ENCODE measurements at regions not wholly inside any gene's neighbourhood (a gene's known extent, or its start where the extent isn't known, plus 50 kb on each side); places are given as distances from the start of the nearest gene placed in this dataset.

DNA sequence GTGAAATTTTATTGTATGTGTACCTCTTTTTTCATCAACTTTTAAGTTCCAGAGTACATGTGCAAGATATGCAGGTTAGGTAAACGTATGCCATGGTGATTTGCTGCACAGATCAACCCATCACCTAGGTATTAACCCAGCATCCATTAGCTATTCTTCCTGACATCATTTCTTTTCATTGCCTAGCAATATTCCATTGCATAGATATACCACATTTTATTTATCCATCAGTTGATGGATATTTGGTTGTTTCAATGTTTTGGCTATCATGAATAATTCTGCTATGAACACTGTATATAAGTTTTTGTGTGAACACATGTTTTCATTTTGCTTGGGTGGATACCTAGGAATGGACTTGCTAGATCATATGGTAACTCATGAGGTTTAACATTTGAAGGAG is 439.9 kb upstream of the SOX5 start:
- Histone ChIP-seq H3K4me1 (no peaks in the 10 kb centered on the region), H3K4me3 (no peak overlapping the region), H3K9me3 (no peaks in the 10 kb centered on the region), H3K27ac (no peak overlapping the region), H3K27me3 (no peaks in the 10 kb centered on the region), H3K36me3 (ENCODE audit: low read depth, missing control alignments) (no peaks in the 10 kb centered on the region)
- DNase-seq: no peak
- 93 to 96% methylated on average over 1 of the region's 1 CpG for WGBS, 2 donors
- intact Hi-C loops (cut with DNase I; ENCODE audit: low total_unique reads): no loop called here
- TF ChIP-seq POLR2A (IDR thresholded peaks at IDR 0.05): no peak
- TF ChIP-seq, protein P1, sequence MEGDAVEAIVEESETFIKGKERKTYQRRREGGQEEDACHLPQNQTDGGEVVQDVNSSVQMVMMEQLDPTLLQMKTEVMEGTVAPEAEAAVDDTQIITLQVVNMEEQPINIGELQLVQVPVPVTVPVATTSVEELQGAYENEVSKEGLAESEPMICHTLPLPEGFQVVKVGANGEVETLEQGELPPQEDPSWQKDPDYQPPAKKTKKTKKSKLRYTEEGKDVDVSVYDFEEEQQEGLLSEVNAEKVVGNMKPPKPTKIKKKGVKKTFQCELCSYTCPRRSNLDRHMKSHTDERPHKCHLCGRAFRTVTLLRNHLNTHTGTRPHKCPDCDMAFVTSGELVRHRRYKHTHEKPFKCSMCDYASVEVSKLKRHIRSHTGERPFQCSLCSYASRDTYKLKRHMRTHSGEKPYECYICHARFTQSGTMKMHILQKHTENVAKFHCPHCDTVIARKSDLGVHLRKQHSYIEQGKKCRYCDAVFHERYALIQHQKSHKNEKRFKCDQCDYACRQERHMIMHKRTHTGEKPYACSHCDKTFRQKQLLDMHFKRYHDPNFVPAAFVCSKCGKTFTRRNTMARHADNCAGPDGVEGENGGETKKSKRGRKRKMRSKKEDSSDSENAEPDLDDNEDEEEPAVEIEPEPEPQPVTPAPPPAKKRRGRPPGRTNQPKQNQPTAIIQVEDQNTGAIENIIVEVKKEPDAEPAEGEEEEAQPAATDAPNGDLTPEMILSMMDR (IDR thresholded peaks at IDR 0.05): no peak

DNA sequence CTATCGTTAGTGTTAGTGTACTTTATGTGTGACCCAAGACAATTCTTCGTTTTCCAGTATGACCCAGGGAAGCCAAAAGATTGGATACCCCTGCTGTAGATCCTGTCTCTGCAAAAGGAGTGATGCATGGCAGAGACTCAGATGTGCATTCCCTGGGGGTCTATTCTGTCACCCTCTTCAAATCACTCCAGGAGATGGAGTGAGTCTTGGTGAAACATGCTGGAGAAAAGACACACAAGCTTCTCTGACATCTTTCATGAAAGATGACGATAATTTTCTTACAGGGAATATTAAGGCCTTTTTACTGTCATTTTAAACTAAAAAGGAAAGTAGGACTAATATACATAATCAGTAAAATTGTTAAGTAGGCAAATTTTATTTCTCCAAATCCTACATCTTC is 437.9 kb upstream of the SOX5 start:
- Histone ChIP-seq H3K4me1 (no peaks in the 10 kb centered on the region), H3K27ac (no peak overlapping the region), H3K9me3 (no peaks in the 10 kb centered on the region), H3K27me3 (no peaks in the 10 kb centered on the region), H3K4me3 (no peak overlapping the region), H3K36me3 (ENCODE audit: low read depth, missing control alignments) (no peaks in the 10 kb centered on the region)
- intact Hi-C loops (cut with DNase I; ENCODE audit: low total_unique reads): no loop called here
- 89 to 90% methylated on average over 3 of the region's 3 CpGs for WGBS, 2 donors
- DNase-seq: no peak
- TF ChIP-seq POLR2A (IDR thresholded peaks at IDR 0.05): no peak
- TF ChIP-seq, protein P1 (IDR thresholded peaks at IDR 0.05): no peak

DNA sequence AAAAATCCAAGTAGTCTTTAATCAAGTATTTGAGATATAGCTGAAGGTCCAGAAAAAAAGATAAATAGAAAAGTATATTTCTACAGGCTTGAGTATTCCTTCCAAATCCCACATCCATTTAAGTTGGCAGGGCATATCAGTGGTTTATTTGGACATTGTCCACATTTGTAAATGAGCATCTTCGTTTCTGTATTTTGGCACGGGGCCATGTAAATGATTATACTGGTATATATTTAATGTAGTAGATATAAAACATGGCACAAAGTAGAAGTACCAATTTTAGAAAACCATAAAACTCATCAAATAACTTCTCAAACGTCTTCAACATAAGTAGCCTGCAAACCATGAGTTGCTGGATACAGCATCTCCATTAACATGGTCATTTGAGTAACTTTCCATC is 437.4 kb upstream of the SOX5 start:
- 78 to 80% methylated on average over 3 of the region's 3 CpGs for WGBS, 2 donors
- no peak overlapping the region for H3K27ac ChIP-seq
- intact Hi-C loops (cut with DNase I; ENCODE audit: low total_unique reads): no loop called here

GRCh38 chr12:24381790-24382189 is 432.3 kb upstream of the SOX5 start:
- H3K4me1 ChIP-seq: no peaks in the 10 kb centered on the region
- no peaks in the 10 kb centered on the region for H3K36me3 ChIP-seq (ENCODE audit: low read depth, missing control alignments)
- DNase-seq: no peak
- 61 to 82% methylated on average over 3 of the region's 3 CpGs for WGBS, 2 donors
- no peak overlapping the region for H3K4me3 ChIP-seq
- no peaks in the 10 kb centered on the region for H3K27me3 ChIP-seq
- no peak overlapping the region for H3K27ac ChIP-seq
- TF ChIP-seq, protein P1 (IDR thresholded peaks at IDR 0.05): no peak
- TF ChIP-seq POLR2A (IDR thresholded peaks at IDR 0.05): no peak
- no peaks in the 10 kb centered on the region for H3K9me3 ChIP-seq
- intact Hi-C loops (cut with DNase I; ENCODE audit: low total_unique reads): no loop called here

More for the DNA sequence above, 437.4 kb upstream of the SOX5 start:
- H3K4me1 ChIP-seq: no peaks in the 10 kb centered on the region
- DNase-seq: no peak
- no peak overlapping the region for H3K4me3 ChIP-seq
- no peaks in the 10 kb centered on the region for H3K9me3 ChIP-seq
- H3K27me3 ChIP-seq: no peaks in the 10 kb centered on the region
- H3K36me3 ChIP-seq (ENCODE audit: low read depth, missing control alignments): no peaks in the 10 kb centered on the region
- TF ChIP-seq POLR2A (IDR thresholded peaks at IDR 0.05): no peak
- TF ChIP-seq, protein P1 (IDR thresholded peaks at IDR 0.05): no peak

GRCh38 chr12:24379861-24380521 is 430.5 kb upstream of the SOX5 start:
- no peaks in the 10 kb centered on the region for H3K36me3 ChIP-seq (ENCODE audit: low read depth, missing control alignments)
- no peak overlapping the region for H3K27ac ChIP-seq
- intact Hi-C loops (cut with DNase I; ENCODE audit: low total_unique reads): no loop called here
- H3K4me1 ChIP-seq: no peaks in the 10 kb centered on the region
- no peaks in the 10 kb centered on the region for H3K27me3 ChIP-seq
- no peak overlapping the region for H3K4me3 ChIP-seq
- TF ChIP-seq, protein P1 (IDR thresholded peaks at IDR 0.05): no peak
- TF ChIP-seq POLR2A (IDR thresholded peaks at IDR 0.05): no peak
- 90 to 94% methylated on average over 5 of the region's 5 CpGs for WGBS, 2 donors
- DNase-seq: no peak
- no peaks in the 10 kb centered on the region for H3K9me3 ChIP-seq
